Liver (tissue), 8 donors: ENCODE measurements at regions not wholly inside any gene's neighbourhood (a gene's known extent, or its start where the extent isn't known, plus 50 kb on each side); places are given as distances from the start of the nearest gene placed in this dataset.

Source experiments
- DNase-seq: peaks from one replicate; pipeline ENCODE4 v3.0.0-alpha.2; 2017; ENCODE audit warnings: low spot score
- H3K27ac ChIP-seq, 2 donors: one replicate each; pipeline ENCODE4 v1.7.0; 2013; ENCODE audit warnings: inconsistent platforms in 2 of 2, low read length in 2 of 2, control low read depth in 1 of 2, low read depth in 1 of 2, mild to moderate bottlenecking in 1 of 2
- H3K27me3 ChIP-seq, 4 donors: one replicate each; pipeline versions ENCODE4 v1.6.1 to v1.7.0; 2013; ENCODE audit warnings: low read length in 3 of 4, inconsistent platforms in 1 of 4, mild to moderate bottlenecking in 1 of 4, moderate library complexity in 1 of 4; ENCODE audit not compliant: control insufficient read depth in 4 of 4, insufficient read depth in 4 of 4
- H3K36me3 ChIP-seq, 4 donors: one replicate each; pipeline versions ENCODE4 v1.6.1 to v1.7.0; 2013; ENCODE audit warnings: low read length in 3 of 4, mild to moderate bottlenecking in 3 of 4, low read depth in 1 of 4, moderate library complexity in 1 of 4; ENCODE audit not compliant: control insufficient read depth in 4 of 4, insufficient read depth in 3 of 4
- H3K4me1 ChIP-seq, 4 donors: one replicate each; pipeline versions ENCODE4 v1.6.1 to v1.7.0; 2013; ENCODE audit warnings: low read length in 3 of 4, mild to moderate bottlenecking in 3 of 4, moderate library complexity in 1 of 4; ENCODE audit not compliant: control insufficient read depth in 4 of 4, insufficient read depth in 4 of 4
- H3K4me3 ChIP-seq, 3 donors: one replicate each; pipeline versions ENCODE4 v1.6.1 to v1.7.0; 2013; ENCODE audit warnings: low read length in 3 of 3, control low read depth in 1 of 3, low read depth in 1 of 3, mild to moderate bottlenecking in 1 of 3
- H3K9ac ChIP-seq, 2 donors: one replicate each; pipeline ENCODE4 v1.7.0; 2013; ENCODE audit warnings: low read length in 2 of 2, mild to moderate bottlenecking in 2 of 2, moderate library complexity in 2 of 2, control low read depth in 1 of 2, low read depth in 1 of 2
- H3K9me3 ChIP-seq, 4 donors: one replicate each; pipeline versions ENCODE4 v1.6.1 to v1.7.0; 2013; ENCODE audit warnings: low read length in 3 of 4; ENCODE audit not compliant: control insufficient read depth in 4 of 4
- ATF3 ChIP-seq: IDR thresholded peaks from 2 replicates; pipeline ENCODE4 v1.6.1; 2016; ENCODE audit warnings: antibody characterized with exemption
- CTCF ChIP-seq: fragments of 150-350 bp; IDR thresholded peaks from 2 replicates; pipeline ENCODE4 v1.5.1; 2017; ENCODE audit warnings: improper control_type of control experiment, low read depth, low read length; ENCODE audit not compliant: missing input control
- EGR1 ChIP-seq, 2 donors: IDR thresholded peaks; 2 replicates each; pipeline ENCODE4 v1.6.1; 2016 to 2018; ENCODE audit warnings: antibody characterized with exemption in 2 of 2, low read depth in 2 of 2
- FOXA2 ChIP-seq: IDR thresholded peaks from 2 replicates; pipeline ENCODE4 v1.6.1; 2016; ENCODE audit warnings: antibody characterized with exemption
- GABPA ChIP-seq, 2 donors: IDR thresholded peaks in 1 of 2; conservative IDR thresholded peaks in 1 of 2; 2 replicates each; pipeline ENCODE4 v1.6.1; 2016; ENCODE audit warnings: antibody characterized with exemption in 2 of 2, mild to moderate bottlenecking in 1 of 2, moderate library complexity in 1 of 2
- HNF4G ChIP-seq: IDR thresholded peaks from 2 replicates; pipeline ENCODE4 v1.6.1; 2016; ENCODE audit warnings: antibody characterized with exemption
- JUND ChIP-seq, 2 donors: IDR thresholded peaks; 2 replicates each; pipeline ENCODE4 v1.6.1; 2016; ENCODE audit warnings: antibody characterized with exemption in 2 of 2
- MAX ChIP-seq: IDR thresholded peaks from 2 replicates; pipeline ENCODE4 v1.6.1; 2016; ENCODE audit warnings: antibody characterized with exemption
- NR2F2 ChIP-seq: IDR thresholded peaks from 2 replicates; pipeline ENCODE4 v1.6.1; 2016; ENCODE audit warnings: antibody characterized with exemption
- RAD21 ChIP-seq, 2 donors: IDR thresholded peaks; 2 replicates each; pipeline ENCODE4 v1.6.1; 2016; ENCODE audit warnings: antibody characterized with exemption in 2 of 2, mild to moderate bottlenecking in 2 of 2
- RXRA ChIP-seq, 2 donors: IDR thresholded peaks; 2 replicates each; pipeline ENCODE4 v1.6.1; 2017 to 2018; ENCODE audit warnings: antibody characterized with exemption in 2 of 2, mild to moderate bottlenecking in 1 of 2
- SP1 ChIP-seq: IDR thresholded peaks from 2 replicates; pipeline ENCODE4 v1.6.1; 2018; ENCODE audit warnings: antibody characterized with exemption, mild to moderate bottlenecking
- TAF1 ChIP-seq: conservative IDR thresholded peaks from 2 replicates; pipeline ENCODE4 v1.6.1; 2016; ENCODE audit warnings: antibody characterized with exemption, mild to moderate bottlenecking
- YY1 ChIP-seq: IDR thresholded peaks from 2 replicates; pipeline ENCODE4 v1.6.1; 2016; ENCODE audit warnings: antibody characterized with exemption, mild to moderate bottlenecking
- WGBS: extraction: QIAGEN DNeasy Blood & Tissue Kit; methylation state at CpG from one replicate; pipeline ENCODE4 v1.1.7; 2013; 5-methylcytosine and 5-hydroxymethylcytosine counted together
- TF ChIP-seq, protein P1 (sequence below): IDR thresholded peaks from 2 replicates; pipeline ENCODE4 v1.6.1; 2016; ENCODE audit warnings: antibody characterized with exemption
- donor health status: healthy.
- donor health status: healthy.
- donor health status: healthy.
- donor health status: healthy.
- donor health status: healthy.

DNA sequence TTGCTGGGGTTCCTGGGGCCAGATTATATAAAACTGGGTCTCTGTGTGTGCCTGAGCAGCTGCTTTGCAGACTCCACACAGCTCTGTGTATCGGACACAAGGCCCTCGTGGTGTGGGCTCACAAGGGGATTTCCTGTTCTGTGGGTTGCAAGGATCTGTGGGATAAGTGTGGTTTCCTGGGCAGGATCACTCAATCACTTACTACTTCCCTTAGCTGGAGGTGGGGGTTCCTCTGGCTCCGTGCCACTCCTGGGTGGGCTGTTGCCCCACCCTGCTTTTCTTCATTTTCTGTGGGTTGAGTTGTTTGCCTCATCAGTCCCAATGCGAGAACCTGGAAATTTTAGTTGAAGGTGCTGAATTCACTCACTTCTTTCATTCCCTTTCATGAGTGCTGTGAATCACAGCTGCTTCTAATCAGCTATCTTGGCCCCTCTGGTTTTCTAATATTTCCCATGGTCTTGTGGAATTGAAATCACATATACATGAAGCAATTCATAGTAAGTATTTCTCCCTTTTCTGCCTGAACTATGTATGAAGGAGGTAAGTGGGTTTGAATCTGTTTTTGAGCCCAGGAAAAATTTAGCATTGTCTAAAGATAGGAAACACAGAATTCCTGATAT is 196.3 kb downstream of the DCDC2C start:
- H3K27me3 ChIP-seq, result no peaks in the 10 kb centered on the region
- H3K27ac ChIP-seq, result no peak overlapping the region
- no peaks in the 10 kb centered on the region for H3K36me3 ChIP-seq
- H3K9me3 ChIP-seq, result peaks cover 0 to 2% (median 0%) of the 10 kb centered on the region in 4 donors
- no peak overlapping the region for H3K9ac ChIP-seq
- TF ChIP-seq ATF3, result no peak
- TF ChIP-seq NR2F2, result no peak
- no peak for TF ChIP-seq FOXA2
- TF ChIP-seq YY1, result no peak
- no peaks in the 10 kb centered on the region for H3K4me1 ChIP-seq
- H3K4me3 ChIP-seq, result no peak overlapping the region
- DNase-seq, result no peak
- 50% methylated on average over 4 of the region's 4 CpGs for WGBS

GRCh38 chr2:3902131-3902530 is 198.8 kb downstream of the DCDC2C start:
- no peak overlapping the region for H3K4me3 ChIP-seq
- DNase-seq, result no peak
- no peaks in the 10 kb centered on the region for H3K4me1 ChIP-seq
- no peaks in the 10 kb centered on the region for H3K36me3 ChIP-seq
- peaks cover 0 to 2% (median 0%) of the 10 kb centered on the region in 4 donors for H3K9me3 ChIP-seq
- WGBS, result 84% methylated on average over 8 of the region's 8 CpGs
- TF ChIP-seq FOXA2 (no peak), HNF4G (no peak), SP1 (no peak), MAX (no peak), JUND (IDR thresholded peaks at IDR 0.05) (no peak), CTCF (no peak), NR2F2 (no peak), TAF1 (no peak), GABPA (IDR thresholded peaks at IDR 0.05 in 1 of 2, conservative IDR thresholded peaks at IDR 0.05 in 1 of 2) (no peak), RAD21 (IDR thresholded peaks at IDR 0.05) (no peak), ATF3 (no peak)
- TF ChIP-seq, protein P1, sequence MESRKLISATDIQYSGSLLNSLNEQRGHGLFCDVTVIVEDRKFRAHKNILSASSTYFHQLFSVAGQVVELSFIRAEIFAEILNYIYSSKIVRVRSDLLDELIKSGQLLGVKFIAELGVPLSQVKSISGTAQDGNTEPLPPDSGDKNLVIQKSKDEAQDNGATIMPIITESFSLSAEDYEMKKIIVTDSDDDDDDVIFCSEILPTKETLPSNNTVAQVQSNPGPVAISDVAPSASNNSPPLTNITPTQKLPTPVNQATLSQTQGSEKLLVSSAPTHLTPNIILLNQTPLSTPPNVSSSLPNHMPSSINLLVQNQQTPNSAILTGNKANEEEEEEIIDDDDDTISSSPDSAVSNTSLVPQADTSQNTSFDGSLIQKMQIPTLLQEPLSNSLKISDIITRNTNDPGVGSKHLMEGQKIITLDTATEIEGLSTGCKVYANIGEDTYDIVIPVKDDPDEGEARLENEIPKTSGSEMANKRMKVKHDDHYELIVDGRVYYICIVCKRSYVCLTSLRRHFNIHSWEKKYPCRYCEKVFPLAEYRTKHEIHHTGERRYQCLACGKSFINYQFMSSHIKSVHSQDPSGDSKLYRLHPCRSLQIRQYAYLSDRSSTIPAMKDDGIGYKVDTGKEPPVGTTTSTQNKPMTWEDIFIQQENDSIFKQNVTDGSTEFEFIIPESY, result no peak
- H3K27ac ChIP-seq, result no peak overlapping the region
- H3K9ac ChIP-seq, result no peak overlapping the region
- peaks cover 0 to 4% (median 0%) of the 10 kb centered on the region in 4 donors for H3K27me3 ChIP-seq

GRCh38 chr2:3904061-3904460 is 200.7 kb downstream of the DCDC2C start:
- Histone ChIP-seq H3K9me3 (peaks cover 0 to 2% (median 1%) of the 10 kb centered on the region in 4 donors), H3K4me3 (no peak overlapping the region), H3K36me3 (no peaks in the 10 kb centered on the region), H3K4me1 (no peaks in the 10 kb centered on the region), H3K9ac (no peak overlapping the region), H3K27me3 (peaks cover 0 to 4% (median 0%) of the 10 kb centered on the region in 4 donors), H3K27ac (no peak overlapping the region)
- 79% methylated on average over 6 of the region's 6 CpGs for WGBS
- no peak for DNase-seq
- TF ChIP-seq HNF4G (no peak), RXRA (IDR thresholded peaks at IDR 0.05) (no peak), MAX (no peak), GABPA (IDR thresholded peaks at IDR 0.05 in 1 of 2, conservative IDR thresholded peaks at IDR 0.05 in 1 of 2) (no peak), EGR1 (IDR thresholded peaks at IDR 0.05; ENCODE audit: low read depth in 2 of 2) (no peak), NR2F2 (no peak), CTCF (no peak), ATF3 (no peak), YY1 (no peak)
- TF ChIP-seq, protein P1, result no peak
